Endodermal cell (in vitro differentiated cells): ENCODE measurements at regions not wholly inside any gene's neighbourhood (a gene's known extent, or its start where the extent isn't known, plus 50 kb on each side); places are given as distances from the start of the nearest gene placed in this dataset.

Experiments used
- DNase-seq: peaks from one replicate; pipeline ENCODE4 v3.0.0-alpha.2; 2017
- H3K27ac ChIP-seq: 2 replicates; pipeline ENCODE4 v1.5.1; 2013; ENCODE audit warnings: mild to moderate bottlenecking, low read depth, low read length, moderate library complexity
- H3K27me3 ChIP-seq: 2 replicates; pipeline ENCODE4 v1.6.1; 2013; ENCODE audit warnings: mild to moderate bottlenecking, low read length, moderate library complexity; ENCODE audit not compliant: insufficient read depth, control insufficient read depth, poor library complexity, severe bottlenecking
- H3K36me3 ChIP-seq: 2 replicates; pipeline ENCODE4 v1.7.0; 2013; ENCODE audit warnings: mild to moderate bottlenecking, low read length, moderate library complexity; ENCODE audit not compliant: control insufficient read depth, insufficient read depth
- H3K4me1 ChIP-seq: one replicate; pipeline ENCODE4 v1.7.0; 2013; ENCODE audit warnings: low read length; ENCODE audit not compliant: control insufficient read depth, insufficient read depth
- H3K4me3 ChIP-seq: 2 replicates; pipeline ENCODE4 v1.5.1; 2013; ENCODE audit warnings: mild to moderate bottlenecking, low read length, moderate library complexity
- H3K9ac ChIP-seq: 2 replicates; pipeline ENCODE4 v1.6.1; 2013; ENCODE audit warnings: mild to moderate bottlenecking, low read length, moderate library complexity; ENCODE audit not compliant: poor library complexity, severe bottlenecking; ENCODE audit errors: extremely low read depth
- H3K9me3 ChIP-seq: 2 replicates; pipeline ENCODE4 v1.6.1; 2013; ENCODE audit warnings: mild to moderate bottlenecking, low read length, moderate library complexity; ENCODE audit not compliant: control insufficient read depth
- H3K27ac Mint-ChIP-seq: 2 replicates; pipeline ENCODE4 v1.8.0; 2020; ENCODE audit warnings: mixed read lengths
- H3K27me3 Mint-ChIP-seq: 2 replicates; pipeline ENCODE4 v1.8.0; 2021; ENCODE audit warnings: mild to moderate bottlenecking, mixed read lengths; ENCODE audit not compliant: insufficient read depth
- H3K36me3 Mint-ChIP-seq: 2 replicates; pipeline ENCODE4 v1.8.0; 2020; ENCODE audit warnings: low read depth, mixed read lengths
- H3K4me1 Mint-ChIP-seq: 2 replicates; pipeline ENCODE4 v1.8.0; 2020; ENCODE audit warnings: mixed read lengths
- H3K4me3 Mint-ChIP-seq: 2 replicates; pipeline ENCODE4 v1.8.0; 2020; ENCODE audit warnings: mild to moderate bottlenecking, moderate library complexity, mixed read lengths
- H3K9me3 Mint-ChIP-seq: 2 replicates; pipeline ENCODE4 v1.8.0; 2020; ENCODE audit warnings: mild to moderate bottlenecking, mixed read lengths
- CTCF ChIP-seq: fragments of 200-600 bp; sonication (generic); conservative IDR thresholded peaks from 2 replicates; pipeline ENCODE4 v1.5.0; 2021; ENCODE audit warnings: antibody characterized with exemption, mild to moderate bottlenecking
- WGBS, 2 experiments: methylation state at CpG; one replicate each; pipeline versions ENCODE4 v1.1.5 to v1.1.7; 2013; ENCODE audit warnings: missing lambda C conversion rate in 2 of 2, mixed read lengths in 1 of 2; ENCODE audit not compliant: insufficient coverage in 1 of 2, insufficient read length in 1 of 2; 5-methylcytosine and 5-hydroxymethylcytosine counted together

- Mint-ChIP-seq H3K9me3 (no peaks in the 10 kb centered on the region), H3K27ac (no peak overlapping the region), H3K36me3 (no peaks in the 10 kb centered on the region), H3K4me3 (no peak overlapping the region), H3K27me3 (no peaks in the 10 kb centered on the region), H3K4me1 (peaks cover 31% of the 10 kb centered on the region)
- no peaks in the 10 kb centered on the region for H3K27me3 ChIP-seq
- no peak overlapping the region for H3K27ac ChIP-seq
- no peaks in the 10 kb centered on the region for H3K9me3 ChIP-seq
- H3K36me3 ChIP-seq, result no peaks in the 10 kb centered on the region
- H3K4me3 ChIP-seq, result no peak overlapping the region
- peaks cover 5% of the 10 kb centered on the region for H3K4me1 ChIP-seq
- no peak for DNase-seq
- TF ChIP-seq CTCF, result no peak
- WGBS, 2 experiments, result 63% methylated on average over 1 of the region's 1 CpG; no CpG with 5 or more reads in 1 of the 2 experiments
- no peak overlapping the region for H3K9ac ChIP-seq
These were observed 121.1 kb upstream of the PPARGC1A start for GRCh38 chr4:24010994-24011393.

DNA sequence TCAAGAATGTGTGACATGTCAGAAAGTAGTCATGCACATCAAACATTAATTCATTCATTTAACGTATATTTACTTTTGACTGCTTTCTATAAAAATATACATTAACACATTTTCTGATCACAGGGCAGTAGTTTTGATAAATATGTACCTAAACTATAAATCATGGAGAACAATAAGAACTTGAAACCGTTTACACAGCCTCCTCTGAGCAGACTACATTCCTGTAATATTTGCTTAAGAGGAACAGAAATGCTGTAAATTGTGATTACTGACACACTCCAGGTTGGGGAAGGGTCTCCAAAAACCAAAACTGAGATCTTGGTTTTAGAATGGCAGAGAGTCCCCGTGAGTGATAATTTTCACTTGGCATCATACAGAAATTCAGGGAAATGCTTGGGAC lies 120.7 kb upstream of the PPARGC1A start:
- no peaks in the 10 kb centered on the region for H3K27me3 Mint-ChIP-seq
- 86 to 88% methylated on average over 1 to 2 of the region's 3 CpGs for WGBS, 2 experiments
- no peaks in the 10 kb centered on the region for H3K9me3 Mint-ChIP-seq
- no peak overlapping the region for H3K4me3 Mint-ChIP-seq
- no peak for TF ChIP-seq CTCF
- Histone ChIP-seq H3K9me3 (no peaks in the 10 kb centered on the region), H3K36me3 (no peaks in the 10 kb centered on the region), H3K4me3 (no peak overlapping the region), H3K9ac (no peak overlapping the region), H3K27ac (no peak overlapping the region), H3K27me3 (no peaks in the 10 kb centered on the region), H3K4me1 (peaks cover 5% of the 10 kb centered on the region)
- no peak overlapping the region for H3K27ac Mint-ChIP-seq
- H3K4me1 Mint-ChIP-seq, result peaks cover 33% of the 10 kb centered on the region
- no peak for DNase-seq
- H3K36me3 Mint-ChIP-seq, result no peaks in the 10 kb centered on the region

- no peaks in the 10 kb centered on the region for H3K9me3 Mint-ChIP-seq
- H3K9me3 ChIP-seq, result no peaks in the 10 kb centered on the region
- TF ChIP-seq CTCF, result no peak
- no peak overlapping the region for H3K27ac Mint-ChIP-seq
- no peak overlapping the region for H3K4me3 ChIP-seq
- WGBS, 2 experiments, result 63 to 88% methylated on average over 3 to 10 of the region's 10 CpGs
- no peaks in the 10 kb centered on the region for H3K27me3 Mint-ChIP-seq
- H3K36me3 ChIP-seq, result no peaks in the 10 kb centered on the region
- H3K4me1 Mint-ChIP-seq, result peaks cover 55% of the 10 kb centered on the region
- no peak overlapping the region for H3K9ac ChIP-seq
- peaks cover 16% of the 10 kb centered on the region for H3K4me1 ChIP-seq
- H3K36me3 Mint-ChIP-seq, result no peaks in the 10 kb centered on the region
- H3K27ac ChIP-seq, result peak overlapping the region; percentile 39
- no peak overlapping the region for H3K4me3 Mint-ChIP-seq
- no peak for DNase-seq
- H3K27me3 ChIP-seq, result no peaks in the 10 kb centered on the region
These were observed 118.0 kb upstream of the PPARGC1A start for GRCh38 chr4:24007860-24008261.
